KOPT-K1 (cell line): ENCODE measurements at regions not wholly inside any gene's neighbourhood (a gene's known extent, or its start where the extent isn't known, plus 50 kb on each side); places are given as distances from the start of the nearest gene placed in this dataset.
"Not testable (repeated sequence)": the region's sequence is repeated elsewhere in the genome, so short reads cannot be mapped to it uniquely, and the experiment has no call there.

Experiments used
- H3K27ac ChIP-seq: fragments of 200-600 bp; sonication (generic); 2 replicates; pipeline ENCODE4 v1.5.1; 2016; ENCODE audit warnings: antibody characterized with exemption, mild to moderate bottlenecking, low read depth, low read length; ENCODE audit not compliant: poor library complexity, severe bottlenecking
- H3K36me3 ChIP-seq: fragments of 200-600 bp; sonication (generic); 2 replicates; pipeline ENCODE4 v1.5.1; 2017; ENCODE audit warnings: antibody characterized with exemption, mild to moderate bottlenecking, low read length, moderate library complexity; ENCODE audit not compliant: insufficient read depth
- H3K9me3 ChIP-seq: fragments of 200-600 bp; sonication (generic); 2 replicates; pipeline ENCODE4 v1.5.1; 2017; ENCODE audit warnings: antibody characterized with exemption, low read length, mild to moderate bottlenecking; ENCODE audit not compliant: insufficient read depth, poor library complexity, severe bottlenecking

DNA sequence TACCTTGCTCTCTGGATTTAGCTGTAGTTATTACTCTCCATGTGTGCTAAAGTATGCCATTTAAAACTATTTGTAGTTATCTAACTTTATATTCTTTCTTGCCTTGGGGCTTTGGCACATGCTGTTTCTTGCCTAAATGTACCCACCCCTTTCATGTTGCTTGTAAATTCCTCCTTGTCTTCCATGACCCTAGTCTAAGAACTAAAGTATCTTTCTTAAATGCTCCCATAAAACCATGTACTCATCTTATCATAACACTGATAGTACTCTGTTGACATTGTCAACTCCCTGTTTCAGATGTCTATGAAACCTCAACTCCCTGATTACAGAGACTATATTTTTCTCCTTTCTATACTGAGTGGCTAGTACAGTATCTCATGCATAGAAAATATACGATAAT lies 564.9 kb upstream of the IRAK1BP1 start:
- H3K36me3 ChIP-seq = no peaks in the 10 kb centered on the region
- H3K27ac ChIP-seq = no peak overlapping the region
- H3K9me3 ChIP-seq = no peaks in the 10 kb centered on the region

- no peaks in the 10 kb centered on the region for H3K36me3 ChIP-seq
- no peaks in the 10 kb centered on the region for H3K9me3 ChIP-seq
- no peak overlapping the region for H3K27ac ChIP-seq
Observed at GRCh38 chr6:78308025-78308424, 559.3 kb upstream of the IRAK1BP1 start.

GRCh38 chr6:78322068-78322845 lies 545.1 kb upstream of the IRAK1BP1 start:
- no peaks in the 10 kb centered on the region for H3K36me3 ChIP-seq
- H3K27ac ChIP-seq = no peak overlapping the region
- H3K9me3 ChIP-seq = no peaks in the 10 kb centered on the region

DNA sequence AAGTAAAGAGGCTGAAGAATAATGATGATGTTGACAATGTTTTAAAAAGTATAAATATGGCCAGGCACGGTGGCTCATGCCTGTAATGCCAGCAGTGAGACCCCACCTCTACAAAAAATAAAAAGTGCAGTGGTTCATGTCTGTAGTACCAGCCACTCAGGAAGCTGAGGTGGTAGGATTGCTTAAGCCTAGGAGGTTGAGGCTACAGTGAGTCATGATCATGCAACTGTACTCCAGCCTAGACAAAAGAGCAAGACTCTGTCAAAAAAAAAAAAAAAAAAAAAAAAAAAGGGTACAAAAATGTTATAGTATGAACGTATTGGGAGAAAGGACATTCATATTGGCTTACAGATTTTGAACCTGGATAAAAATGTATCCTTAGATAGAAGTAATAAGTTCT lies 543.1 kb upstream of the IRAK1BP1 start:
- H3K9me3 ChIP-seq = no peaks in the 10 kb centered on the region
- no peak overlapping the region for H3K27ac ChIP-seq
- H3K36me3 ChIP-seq = no peaks in the 10 kb centered on the region

DNA sequence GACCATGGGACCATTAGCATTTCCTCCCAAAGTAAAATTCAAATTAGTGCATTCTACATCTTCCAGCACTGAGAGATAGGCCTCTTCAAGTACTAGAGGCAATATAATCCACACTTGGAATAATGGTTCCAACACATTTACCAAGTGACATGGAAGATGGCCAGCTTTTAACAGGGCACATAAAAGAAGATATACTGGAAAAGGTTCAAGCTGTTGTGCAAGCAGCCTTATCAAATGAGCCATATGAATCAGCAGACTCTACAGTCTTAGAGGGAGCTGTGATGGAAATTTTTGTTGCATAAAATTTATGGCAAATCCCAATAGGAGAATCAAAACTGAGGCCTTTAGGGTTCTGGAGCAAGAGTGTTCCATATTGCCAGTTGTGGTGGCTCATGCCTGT lies 526.6 kb upstream of the IRAK1BP1 start:
- no peaks in the 10 kb centered on the region for H3K36me3 ChIP-seq
- H3K9me3 ChIP-seq = no peaks in the 10 kb centered on the region
- no peak overlapping the region for H3K27ac ChIP-seq

DNA sequence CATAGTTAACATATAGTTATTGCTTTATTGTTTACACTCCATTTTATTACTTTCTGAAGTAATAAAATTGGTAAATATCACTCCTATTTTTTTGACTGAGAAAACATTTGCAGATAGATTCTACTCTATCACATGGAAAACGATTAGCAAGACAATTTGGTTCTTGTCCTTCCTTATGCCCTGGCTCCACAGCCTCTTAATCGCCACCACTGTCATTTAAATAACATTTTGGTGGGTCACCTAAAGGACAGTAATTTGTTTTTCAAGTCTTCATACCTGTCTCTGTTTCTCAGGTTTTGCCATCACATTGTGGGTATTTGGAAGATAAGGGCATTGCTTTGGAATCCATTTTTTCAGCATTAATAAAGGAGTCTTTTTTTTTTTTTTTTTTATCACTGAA lies 521.5 kb upstream of the IRAK1BP1 start:
- no peaks in the 10 kb centered on the region for H3K36me3 ChIP-seq
- H3K27ac ChIP-seq = no peak overlapping the region
- no peaks in the 10 kb centered on the region for H3K9me3 ChIP-seq

DNA sequence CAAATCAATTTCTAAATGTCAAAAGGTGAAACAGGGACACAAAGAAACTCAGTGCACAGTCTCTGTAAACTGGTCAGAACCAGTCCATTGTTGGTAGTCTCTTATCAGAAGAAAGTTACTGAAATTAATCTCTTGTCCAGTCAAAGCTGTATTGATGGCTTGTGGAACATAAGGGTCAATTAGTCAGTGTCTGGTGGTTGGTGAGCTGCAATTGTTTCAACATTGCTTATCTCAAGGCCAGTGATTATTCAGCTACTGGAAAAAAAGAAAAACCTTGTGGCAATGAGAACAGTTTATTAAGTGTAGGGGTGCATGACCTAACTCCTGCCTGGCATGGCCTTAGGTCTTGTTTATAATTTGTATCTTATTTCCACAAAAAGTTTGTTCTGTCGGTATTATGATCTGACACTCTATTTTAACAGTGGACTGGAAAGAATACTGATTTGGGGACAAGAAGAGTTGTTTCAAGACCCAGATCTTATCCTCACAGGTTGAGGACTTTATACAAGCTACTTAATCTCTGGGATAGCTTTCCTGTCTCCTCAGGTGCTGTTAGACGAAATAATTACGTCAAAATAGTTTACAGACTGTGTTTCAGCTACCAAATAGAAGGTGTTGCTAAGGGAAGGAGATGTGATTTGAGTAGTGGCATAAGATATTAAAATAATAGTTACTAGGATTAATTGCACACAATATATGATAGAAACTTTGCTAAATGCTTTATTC lies 520.0 kb upstream of the IRAK1BP1 start:
- Histone ChIP-seq H3K9me3 (no peaks in the 10 kb centered on the region), H3K36me3 (no peaks in the 10 kb centered on the region), H3K27ac (no peak overlapping the region)

GRCh38 chr6:78353040-78353439 lies 514.3 kb upstream of the IRAK1BP1 start:
- Histone ChIP-seq H3K27ac (no peak overlapping the region), H3K9me3 (no peaks in the 10 kb centered on the region)

DNA sequence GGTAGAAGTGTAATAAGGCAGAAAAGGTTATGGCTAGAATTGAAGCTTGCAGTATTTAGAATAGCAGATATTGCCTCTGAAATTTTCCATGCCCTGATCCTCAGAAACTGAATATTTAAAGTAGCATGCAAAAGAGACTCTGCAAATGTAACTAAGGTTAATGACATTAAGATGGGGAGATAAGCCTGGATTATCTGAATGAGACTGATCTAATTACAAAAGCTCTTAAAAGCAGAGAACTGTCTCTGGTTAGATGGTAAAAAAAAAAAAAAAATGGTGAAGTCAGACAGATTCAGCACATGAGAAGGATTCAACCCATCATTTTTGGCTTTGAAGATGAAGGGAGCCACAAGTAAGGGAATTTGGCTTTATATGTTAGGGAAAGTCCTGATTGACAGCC lies 503.7 kb upstream of the IRAK1BP1 start:
- Histone ChIP-seq H3K36me3 (no peaks in the 10 kb centered on the region), H3K9me3 (no peaks in the 10 kb centered on the region), H3K27ac (no peak overlapping the region)

More at GRCh38 chr6:78353040-78353439, 514.3 kb upstream of the IRAK1BP1 start:
- no peaks in the 10 kb centered on the region for H3K36me3 ChIP-seq

GRCh38 chr6:78365473-78365872 lies 501.9 kb upstream of the IRAK1BP1 start:
- Histone ChIP-seq H3K9me3 (no peaks in the 10 kb centered on the region), H3K27ac (no peak overlapping the region), H3K36me3 (no peaks in the 10 kb centered on the region)

DNA sequence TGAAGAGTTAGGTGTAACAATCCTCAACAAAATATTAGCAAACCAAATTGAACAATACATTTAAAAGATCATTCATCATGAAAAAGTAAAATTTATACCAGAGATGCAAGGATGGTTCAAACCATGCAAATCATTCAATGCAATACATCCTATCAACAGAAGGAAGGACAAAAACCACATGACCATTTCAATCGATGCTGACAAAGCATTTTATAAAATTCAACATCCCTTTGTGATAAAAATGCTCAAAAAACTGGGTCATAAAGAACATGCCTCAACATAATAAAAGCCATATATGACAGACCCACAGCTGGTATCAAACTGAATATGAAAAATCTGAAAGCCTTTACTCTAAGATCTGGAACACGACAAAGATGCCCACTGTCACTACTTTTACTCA lies 490.3 kb upstream of the IRAK1BP1 start:
- H3K36me3 ChIP-seq = no peaks in the 10 kb centered on the region
- H3K27ac ChIP-seq = no peak overlapping the region
- no peaks in the 10 kb centered on the region for H3K9me3 ChIP-seq

DNA sequence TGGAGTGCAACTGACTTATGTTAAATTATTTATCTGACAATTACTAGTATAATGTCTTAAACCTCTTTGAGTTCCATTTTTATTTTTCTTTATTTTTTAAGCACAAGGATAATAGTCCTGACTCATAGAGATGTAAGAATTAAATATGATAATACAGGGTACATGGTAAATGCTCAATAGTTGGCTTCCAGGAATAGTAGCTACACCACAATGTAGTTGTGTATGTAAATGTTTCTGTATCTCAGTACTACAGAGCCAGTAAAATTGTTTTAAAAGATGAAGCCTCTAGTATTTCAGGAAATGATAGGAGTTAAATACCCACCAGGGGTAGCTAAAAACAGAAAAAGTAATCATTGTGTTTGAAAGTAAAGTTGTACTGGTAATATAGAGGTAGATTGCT lies 487.4 kb upstream of the IRAK1BP1 start:
- H3K9me3 ChIP-seq = no peaks in the 10 kb centered on the region
- H3K27ac ChIP-seq = no peak overlapping the region
- no peaks in the 10 kb centered on the region for H3K36me3 ChIP-seq

DNA sequence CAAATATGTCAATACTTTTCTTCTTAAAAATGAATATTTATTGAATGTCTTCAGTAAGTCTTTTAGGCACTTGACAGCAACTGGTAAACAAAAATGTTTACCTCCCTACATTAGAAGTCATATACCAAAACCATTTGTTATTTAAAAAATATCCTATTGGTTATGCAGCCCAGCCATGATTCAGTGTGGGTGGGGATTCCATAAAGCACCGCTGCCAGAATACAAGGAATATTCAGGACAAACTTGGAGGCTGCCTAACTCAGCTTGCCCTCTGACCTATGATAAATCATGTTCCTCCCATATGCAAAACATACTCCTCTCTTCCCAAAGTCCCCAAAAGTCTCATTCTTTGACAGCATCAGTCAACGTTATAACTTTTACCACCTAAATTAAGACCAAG lies 486.8 kb upstream of the IRAK1BP1 start:
- no peaks in the 10 kb centered on the region for H3K9me3 ChIP-seq
- no peaks in the 10 kb centered on the region for H3K36me3 ChIP-seq
- no peak overlapping the region for H3K27ac ChIP-seq

- Histone ChIP-seq H3K9me3 (peaks cover 17% of the 10 kb centered on the region), H3K27ac (no peak overlapping the region), H3K36me3 (no peaks in the 10 kb centered on the region)
Observed at GRCh38 chr6:78383968-78384367, 483.4 kb upstream of the IRAK1BP1 start.

- peaks cover 17% of the 10 kb centered on the region for H3K9me3 ChIP-seq
- not testable (repeated sequence) for H3K36me3 ChIP-seq, H3K27ac ChIP-seq
Observed at GRCh38 chr6:78386854-78387253, 480.5 kb upstream of the IRAK1BP1 start.

DNA sequence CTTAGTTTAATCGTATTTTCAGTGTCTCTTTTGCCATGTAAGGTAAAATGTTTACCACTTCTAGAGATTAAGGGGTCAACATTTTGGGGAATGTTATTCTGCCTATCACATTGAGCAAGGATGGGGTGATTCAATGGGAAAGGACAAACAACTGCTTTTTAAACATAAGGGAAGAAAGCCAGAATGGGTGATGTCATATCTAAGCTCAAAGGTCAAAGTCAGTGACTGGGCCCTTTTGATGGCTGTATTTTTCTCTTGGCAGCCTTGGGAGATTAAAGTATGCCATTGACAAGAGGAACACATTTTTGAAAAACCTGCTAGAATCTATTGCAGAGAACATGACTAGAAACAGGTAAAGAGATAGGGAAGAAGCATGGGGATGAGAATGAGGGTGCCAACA lies 477.3 kb upstream of the IRAK1BP1 start:
- Histone ChIP-seq H3K36me3 (no peaks in the 10 kb centered on the region), H3K9me3 (peaks cover 17% of the 10 kb centered on the region), H3K27ac (no peak overlapping the region)
